HK-2 (cell line): ENCODE measurements at regions not wholly inside any gene's neighbourhood (a gene's known extent, or its start where the extent isn't known, plus 50 kb on each side); places are given as distances from the start of the nearest gene placed in this dataset.
A peak's percentile ranks its signal among the peaks of the same experiment; 100 is the strongest.
"Not testable (repeated sequence)": the region's sequence is repeated elsewhere in the genome, so short reads cannot be mapped to it uniquely, and the experiment has no call there.

Experiments used
- DNase-seq: peaks from one replicate; pipeline ENCODE4 v3.0.0-alpha.2; 2018; ENCODE audit not compliant: unreplicated experiment

GRCh38 chr4:144799486-144799885, 153.5 kb downstream of the HHIP start:
- DNase-seq = no peak

- DNase-seq = no peak
These were observed 155.8 kb downstream of the HHIP start for GRCh38 chr4:144801731-144802130.

GRCh38 chr4:144808034-144808433, 162.1 kb downstream of the HHIP start:
- DNase-seq = no peak

DNA sequence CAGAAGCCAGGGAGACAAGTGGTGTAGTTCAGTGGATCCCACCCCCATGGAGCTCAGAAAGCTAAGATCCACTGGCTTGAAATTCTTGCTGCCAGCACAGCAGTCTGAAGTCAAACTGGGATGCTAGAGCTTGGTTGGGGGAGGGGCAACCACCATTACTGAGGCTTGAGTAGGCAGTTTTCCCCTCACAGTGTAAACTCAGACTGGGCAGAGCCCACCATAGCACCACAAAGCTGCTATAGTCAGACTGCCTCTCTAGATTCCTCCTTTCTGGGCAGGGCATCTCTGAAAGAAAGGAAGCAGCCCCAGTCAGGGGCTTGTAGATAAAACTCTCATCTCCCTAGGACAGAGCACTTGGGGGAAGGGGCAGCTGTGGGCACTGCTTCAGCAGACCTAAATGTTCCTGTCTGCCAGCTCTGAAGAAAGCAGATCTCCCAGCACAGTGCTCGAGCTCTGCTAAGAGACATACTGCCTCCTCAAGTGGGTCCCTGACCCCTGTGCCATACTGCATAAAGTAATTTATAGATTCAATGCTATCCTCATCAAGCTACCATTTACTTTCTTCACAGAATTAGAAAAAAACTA, 163.2 kb downstream of the HHIP start:
- no peak for DNase-seq

DNA sequence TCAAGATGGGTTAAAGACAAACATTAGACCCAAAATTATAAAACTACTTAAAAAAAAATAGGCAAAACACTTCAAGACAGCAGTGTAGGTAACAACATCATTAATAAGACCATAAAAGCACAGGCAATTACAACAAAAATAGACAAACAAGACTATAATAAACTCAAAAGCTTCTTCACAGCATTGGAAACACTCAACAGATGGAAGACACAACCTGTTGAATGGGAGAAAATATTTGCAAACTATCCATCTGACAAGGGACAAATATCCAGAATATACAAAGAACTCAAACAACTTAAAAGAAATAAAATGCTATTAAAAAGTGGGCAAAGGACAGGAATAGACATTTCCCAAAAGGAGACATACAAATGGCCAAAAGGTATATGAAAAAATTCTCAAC, 170.7 kb downstream of the HHIP start:
- no peak for DNase-seq

DNA sequence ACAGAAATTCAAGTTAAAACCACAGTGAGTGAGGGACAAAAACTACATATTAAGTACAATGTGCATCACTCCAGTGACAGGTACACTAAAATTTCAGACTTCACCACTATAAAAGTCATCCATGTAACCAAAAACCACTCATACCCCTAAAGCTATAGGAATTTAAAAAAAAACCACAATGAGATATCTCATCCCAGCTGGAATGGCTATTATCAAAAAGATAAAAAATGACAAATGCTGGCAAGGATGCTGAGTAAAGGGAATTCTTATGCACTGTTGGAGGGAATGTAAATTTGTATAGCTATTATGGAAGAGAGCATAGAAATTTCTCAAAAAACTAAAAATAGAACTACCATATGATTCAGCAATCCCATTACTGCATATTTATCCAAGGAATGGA, 171.1 kb downstream of the HHIP start:
- no peak for DNase-seq

- no peak for DNase-seq
These were observed 172.2 kb downstream of the HHIP start for GRCh38 chr4:144818136-144818535.

DNA sequence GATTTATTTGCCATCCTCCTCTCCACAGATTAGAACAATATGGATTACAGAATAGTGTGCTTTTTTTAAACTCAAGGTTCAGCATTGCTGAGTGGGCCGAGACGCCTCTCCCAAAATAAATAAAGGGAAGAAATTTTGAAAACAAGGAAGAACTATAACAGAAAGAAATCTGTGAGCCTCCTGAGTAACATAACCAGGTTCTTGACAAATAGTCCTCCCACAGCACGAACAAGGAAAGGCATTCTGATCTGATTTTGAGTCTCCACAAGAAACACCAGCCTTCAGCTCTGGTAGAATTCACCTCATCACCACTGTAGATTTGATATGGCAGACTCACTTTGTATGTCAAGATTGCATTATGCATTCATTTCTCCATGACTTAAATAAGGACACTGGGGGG, 173.6 kb downstream of the HHIP start:
- DNase-seq = no peak

GRCh38 chr4:144820011-144820727, 174.2 kb downstream of the HHIP start:
- no peak for DNase-seq

DNA sequence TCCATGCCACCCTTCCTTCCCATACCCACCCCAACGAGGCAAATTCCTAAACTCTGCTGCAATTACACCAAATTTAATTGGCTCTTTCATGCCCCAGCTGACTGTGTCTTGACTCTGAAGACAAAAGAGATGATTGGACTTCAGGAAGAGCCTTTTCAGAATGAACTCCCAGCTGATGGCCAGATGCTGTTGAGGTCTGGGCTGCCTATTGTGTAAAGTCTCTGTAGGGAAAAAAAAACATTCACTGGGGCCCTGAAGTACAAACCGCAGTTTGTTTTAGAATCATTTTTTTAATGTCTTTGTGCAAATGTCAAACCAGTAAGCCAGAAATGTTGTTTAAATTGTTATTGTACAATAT, 174.8 kb downstream of the HHIP start:
- DNase-seq = no peak

- no peak for DNase-seq
These were observed 186.0 kb downstream of the HHIP start for GRCh38 chr4:144831971-144832370.

DNA sequence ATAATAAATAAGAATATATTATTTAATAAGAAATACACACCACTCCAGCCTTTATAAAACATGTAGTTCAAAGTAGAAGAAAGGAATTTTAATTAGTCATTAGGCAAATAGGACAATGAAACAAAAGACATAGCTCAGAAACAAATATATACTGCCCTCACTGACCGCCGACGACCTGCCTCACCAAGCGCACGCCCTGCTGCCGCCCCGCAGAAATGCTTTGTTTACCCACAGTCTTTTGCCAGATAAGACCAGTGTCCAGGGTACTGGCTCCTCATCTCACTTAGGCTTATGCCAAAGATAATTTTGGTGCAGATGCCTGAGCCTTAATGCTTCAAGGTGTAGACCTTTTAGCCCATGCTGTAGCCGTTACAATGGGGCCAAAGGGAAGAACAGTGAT, 199.5 kb downstream of the HHIP start:
- DNase-seq = no peak

DNA sequence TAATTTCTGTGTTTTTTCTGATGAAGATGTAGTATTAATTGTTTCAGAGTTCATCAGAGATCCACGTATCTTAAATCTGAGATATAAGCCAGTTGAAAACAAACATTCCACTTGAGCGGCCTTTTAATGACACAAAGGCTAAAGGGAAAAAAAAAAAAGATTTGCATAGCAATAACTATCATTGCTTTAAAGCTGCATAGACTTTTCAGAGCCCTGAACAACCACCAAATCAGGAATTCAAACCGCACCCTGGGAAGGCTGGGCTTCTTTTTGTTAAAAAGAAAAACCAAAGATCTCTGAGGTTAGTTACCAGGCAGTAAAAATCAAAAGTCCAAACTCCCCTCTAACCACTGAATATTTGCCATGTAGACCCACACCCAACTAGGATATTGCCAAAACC, 206.0 kb downstream of the HHIP start:
- DNase-seq = no peak

DNA sequence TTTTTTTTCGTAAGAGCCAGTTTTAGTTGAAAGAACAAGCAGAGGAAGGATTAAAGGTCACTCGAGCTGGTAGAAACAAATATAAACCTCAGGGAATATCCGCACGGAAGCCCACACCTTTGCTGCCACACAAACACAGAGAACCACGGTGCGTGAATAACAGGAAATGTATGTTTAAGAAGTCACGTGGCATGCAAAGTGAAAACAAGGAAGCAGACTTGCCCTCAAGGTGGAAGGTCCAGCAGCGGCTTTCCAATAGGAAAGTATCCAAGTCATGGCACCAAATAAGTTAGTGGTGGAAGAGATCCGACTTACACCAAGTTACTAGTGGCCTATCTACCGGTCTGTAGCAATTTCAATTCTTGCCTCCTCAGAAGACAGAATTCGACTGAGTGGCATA, 215.5 kb downstream of the HHIP start:
- DNase-seq = no peak

- no peak for DNase-seq
These were observed 216.3 kb downstream of the HHIP start for GRCh38 chr4:144862210-144862609.

DNA sequence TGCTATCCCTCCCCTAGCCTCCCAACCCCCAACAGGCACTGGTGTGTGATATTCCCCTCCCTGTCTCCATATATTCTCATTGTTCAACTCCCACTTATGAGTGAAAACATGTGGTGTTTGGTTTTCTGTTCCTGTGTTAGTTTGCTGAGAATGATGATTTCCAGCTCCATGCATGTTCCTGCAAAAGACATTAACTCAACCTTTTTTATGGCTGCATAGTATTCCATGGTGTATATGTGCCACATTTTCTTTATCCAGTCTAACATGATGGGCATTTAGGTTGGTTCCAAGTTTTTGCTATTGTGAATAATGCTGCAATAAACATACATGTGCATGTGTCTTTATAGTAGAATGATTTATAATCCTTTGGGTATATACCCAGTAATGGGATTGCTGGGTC, 218.9 kb downstream of the HHIP start:
- DNase-seq = not testable (repeated sequence)

DNA sequence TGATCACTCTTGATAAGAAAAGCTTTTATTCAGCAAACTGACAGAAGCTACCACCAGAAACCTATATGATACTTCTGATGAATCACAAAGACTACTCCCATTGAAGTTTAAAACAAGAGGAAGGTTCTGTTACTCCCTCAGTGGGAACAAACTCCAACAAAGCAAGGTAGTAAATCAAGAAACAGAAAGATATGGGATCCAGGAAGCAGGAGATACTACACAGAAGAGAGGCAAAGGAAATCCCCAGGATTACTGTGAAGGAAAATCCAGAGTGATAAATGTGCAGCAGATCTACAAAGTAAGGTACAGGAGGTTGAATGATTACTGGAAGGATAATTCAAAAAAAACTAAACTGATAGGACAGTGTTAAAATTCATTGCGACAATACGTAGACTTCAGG, 222.4 kb downstream of the HHIP start:
- DNase-seq = no peak

- DNase-seq = no peak
These were observed 225.3 kb downstream of the ANAPC10 start for GRCh38 chr4:144872508-144873225.

DNA sequence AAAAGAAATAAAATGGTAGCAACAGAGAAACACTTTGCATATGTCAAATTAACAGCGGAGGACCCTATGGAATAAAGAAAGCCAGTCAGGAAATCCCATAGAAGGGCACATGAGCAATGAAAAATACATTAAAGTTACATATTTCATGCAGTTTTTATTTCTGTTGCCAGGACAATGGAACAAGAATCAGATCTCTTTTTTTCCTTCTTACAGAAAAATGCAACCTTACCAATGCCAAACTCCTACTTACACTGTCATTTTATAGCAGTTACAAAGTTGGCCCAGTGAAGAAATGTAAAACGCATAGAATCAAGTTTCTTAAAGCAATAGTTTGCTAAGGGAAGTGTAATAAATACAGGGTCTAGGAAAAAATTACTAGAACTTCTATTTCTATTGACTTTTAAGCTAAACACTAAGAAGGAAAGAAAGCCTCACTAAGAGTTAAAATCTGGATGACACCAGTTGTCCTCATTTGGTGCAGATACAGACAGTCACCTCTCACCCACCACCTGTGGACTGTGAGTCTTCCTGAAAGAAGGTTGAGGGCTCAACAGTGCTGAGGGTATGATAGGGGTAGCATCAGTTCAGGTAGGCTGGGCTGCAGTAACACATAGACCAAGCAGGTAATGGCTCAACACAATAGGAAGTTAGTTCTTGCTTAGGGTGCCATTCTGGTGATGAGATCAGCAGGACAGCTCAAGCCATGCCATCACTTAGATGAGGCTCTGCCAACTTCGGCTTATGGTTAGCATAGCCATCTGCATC, 224.6 kb downstream of the ANAPC10 start:
- no peak for DNase-seq

- DNase-seq = peak; percentile 8
These were observed 203.4 kb downstream of the ANAPC10 start for GRCh38 chr4:144894573-144894972.

DNA sequence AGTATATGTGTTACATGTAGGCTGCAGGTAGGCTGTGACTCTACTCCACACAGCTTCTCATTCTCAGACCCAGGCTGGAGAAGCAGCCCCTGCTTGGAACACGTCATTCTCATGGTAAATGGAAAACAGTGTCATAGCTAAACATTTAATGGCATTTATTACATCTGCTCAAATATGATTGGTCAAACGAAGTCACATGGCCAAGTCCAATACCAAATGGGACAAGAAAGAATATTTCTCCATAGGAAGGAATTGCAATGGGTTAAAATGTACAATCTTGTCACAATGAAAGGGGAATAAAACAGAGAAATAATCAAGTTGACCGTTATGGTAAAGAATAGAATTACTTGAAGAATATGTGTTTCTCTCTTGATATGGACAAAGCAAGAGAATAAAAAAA, 198.6 kb downstream of the ANAPC10 start:
- no peak for DNase-seq

DNA sequence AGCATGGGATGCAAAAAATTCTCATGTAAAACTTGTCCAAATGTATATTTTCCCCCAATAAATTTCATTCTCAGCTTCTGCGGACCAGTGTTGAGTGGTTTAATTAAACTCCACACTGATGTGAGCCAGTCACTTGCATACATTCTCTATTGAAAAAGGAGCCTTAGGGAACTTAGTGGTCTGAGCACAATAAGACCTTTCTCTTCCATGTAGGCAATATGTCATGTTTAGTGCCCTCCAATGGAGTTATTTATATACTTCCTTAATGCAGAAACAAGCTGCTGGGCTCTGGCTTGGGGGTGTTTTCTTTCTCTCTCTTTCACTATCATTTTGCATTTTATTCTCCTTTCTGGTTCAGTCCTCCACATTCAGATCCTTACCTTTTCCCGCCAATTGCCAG, 196.9 kb downstream of the ANAPC10 start:
- DNase-seq = no peak

- no peak for DNase-seq
These were observed 195.4 kb downstream of the ANAPC10 start for GRCh38 chr4:144902614-144903013.
